BJ (cell line): ENCODE measurements at regions not wholly inside any gene's neighbourhood (a gene's known extent, or its start where the extent isn't known, plus 50 kb on each side); places are given as distances from the start of the nearest gene placed in this dataset.

Source experiments
- CTCF ChIA-PET: fragments of 350-600 bp; formaldehyde crosslinking; extraction: SDS; loops from one replicate; lab custom pipeline; 2021; ENCODE audit warnings: antibody characterized with exemption, inconsistent platforms; lab: Yijun Ruan, JAX
- POLR2A ChIA-PET: fragments of 300-600 bp; sonication (Branson Sonifier 250); formaldehyde crosslinking; extraction: SDS; loops from one replicate; lab custom pipeline; 2021; ENCODE audit warnings: antibody characterized with exemption; lab: Charles Lee
- DNase-seq: peaks from one replicate; pipeline ENCODE4 v3.0.0-alpha.2; 2011; ENCODE audit warnings: low read depth
- H3K27me3 ChIP-seq: 2 replicates; pipeline ENCODE4 v1.6.0; 2011; ENCODE audit warnings: low read length; ENCODE audit not compliant: control insufficient read depth, insufficient read depth
- H3K36me3 ChIP-seq: 2 replicates; pipeline ENCODE4 v1.5.1; 2011; ENCODE audit warnings: low read length; ENCODE audit not compliant: control insufficient read depth, insufficient read depth
- H3K4me3 ChIP-seq: 2 replicates; pipeline ENCODE4 v1.5.1; 2011; ENCODE audit warnings: low read depth, mild to moderate bottlenecking, control low read depth, low read length
- TF ChIP-seq, protein P1 (sequence below): IDR thresholded peaks from 2 replicates; pipeline ENCODE4 v1.5.1; 2011; ENCODE audit warnings: low read depth, mild to moderate bottlenecking, control low read depth, inconsistent platforms, low read length, moderate library complexity; ENCODE audit not compliant: insufficient read depth

DNA sequence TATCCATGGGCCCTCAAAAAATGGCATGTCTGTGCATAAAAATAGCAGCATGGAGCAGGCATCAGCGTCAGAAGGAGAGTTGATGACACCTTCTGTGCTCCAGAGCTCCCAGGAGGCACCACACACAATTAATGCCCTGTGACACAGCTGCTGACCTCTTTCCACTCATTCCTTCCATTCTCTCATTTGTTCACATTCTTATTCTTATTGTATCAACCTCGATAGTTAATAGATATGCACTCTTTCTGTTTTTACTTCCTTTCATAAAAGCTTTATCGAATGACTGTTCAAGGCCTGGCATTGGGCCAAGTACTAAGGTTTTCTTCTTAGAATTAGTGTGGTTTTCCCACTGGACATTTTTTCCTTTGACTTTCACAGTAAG is 266.0 kb upstream of the MTNR1B start:
- H3K27me3 ChIP-seq = no peaks in the 10 kb centered on the region
- H3K4me3 ChIP-seq = no peak overlapping the region
- CTCF ChIA-PET = no interaction called here
- DNase-seq = no peak
- no peaks in the 10 kb centered on the region for H3K36me3 ChIP-seq
- POLR2A ChIA-PET = no interaction called here
- TF ChIP-seq, protein P1, sequence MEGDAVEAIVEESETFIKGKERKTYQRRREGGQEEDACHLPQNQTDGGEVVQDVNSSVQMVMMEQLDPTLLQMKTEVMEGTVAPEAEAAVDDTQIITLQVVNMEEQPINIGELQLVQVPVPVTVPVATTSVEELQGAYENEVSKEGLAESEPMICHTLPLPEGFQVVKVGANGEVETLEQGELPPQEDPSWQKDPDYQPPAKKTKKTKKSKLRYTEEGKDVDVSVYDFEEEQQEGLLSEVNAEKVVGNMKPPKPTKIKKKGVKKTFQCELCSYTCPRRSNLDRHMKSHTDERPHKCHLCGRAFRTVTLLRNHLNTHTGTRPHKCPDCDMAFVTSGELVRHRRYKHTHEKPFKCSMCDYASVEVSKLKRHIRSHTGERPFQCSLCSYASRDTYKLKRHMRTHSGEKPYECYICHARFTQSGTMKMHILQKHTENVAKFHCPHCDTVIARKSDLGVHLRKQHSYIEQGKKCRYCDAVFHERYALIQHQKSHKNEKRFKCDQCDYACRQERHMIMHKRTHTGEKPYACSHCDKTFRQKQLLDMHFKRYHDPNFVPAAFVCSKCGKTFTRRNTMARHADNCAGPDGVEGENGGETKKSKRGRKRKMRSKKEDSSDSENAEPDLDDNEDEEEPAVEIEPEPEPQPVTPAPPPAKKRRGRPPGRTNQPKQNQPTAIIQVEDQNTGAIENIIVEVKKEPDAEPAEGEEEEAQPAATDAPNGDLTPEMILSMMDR = no peak

DNA sequence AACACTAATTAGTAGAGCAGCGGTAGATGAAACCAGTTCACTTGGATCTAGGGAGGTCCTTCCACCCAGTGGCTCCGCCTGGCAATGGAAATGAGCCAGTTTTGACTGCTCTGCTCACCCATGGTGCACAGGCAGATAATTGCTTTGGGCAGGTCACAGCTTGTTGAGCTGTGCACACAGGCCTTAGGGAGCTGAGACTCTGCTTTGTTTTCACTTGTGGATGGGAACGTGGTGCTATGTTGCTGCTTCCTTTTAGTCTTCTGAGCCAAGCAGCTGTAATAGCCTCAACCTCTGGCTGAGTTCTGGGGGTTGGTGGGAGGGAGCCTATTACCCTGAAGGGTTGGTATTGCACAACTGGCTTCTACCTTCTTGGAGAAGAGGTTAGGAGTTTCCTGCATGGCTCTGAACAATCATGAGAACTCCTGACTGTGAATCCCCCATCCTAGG is 262.3 kb upstream of the MTNR1B start:
- CTCF ChIA-PET = no interaction called here
- POLR2A ChIA-PET = no interaction called here
- H3K27me3 ChIP-seq = no peaks in the 10 kb centered on the region
- H3K4me3 ChIP-seq = no peak overlapping the region
- no peaks in the 10 kb centered on the region for H3K36me3 ChIP-seq
- DNase-seq = no peak
- TF ChIP-seq, protein P1 = no peak

DNA sequence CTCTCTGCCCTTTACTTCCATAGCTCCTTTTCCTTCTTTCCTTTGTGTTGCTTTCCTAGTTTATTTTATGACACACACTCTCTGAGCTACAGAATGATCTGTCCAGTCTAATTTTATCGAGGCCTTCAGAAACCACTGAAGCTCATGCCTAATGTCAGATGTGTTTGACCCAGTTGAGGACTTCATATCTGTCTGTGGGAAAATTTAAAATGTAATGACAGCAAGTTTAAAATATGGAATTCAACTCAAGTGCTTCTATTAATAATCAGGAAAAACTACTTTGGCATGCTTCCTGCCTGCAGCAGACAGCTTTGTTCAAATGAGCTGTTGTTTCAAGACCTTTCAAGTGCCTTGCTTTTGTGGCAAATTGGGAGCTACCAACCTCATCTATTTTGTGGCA is 261.8 kb upstream of the MTNR1B start:
- CTCF ChIA-PET = no interaction called here
- POLR2A ChIA-PET = no interaction called here
- DNase-seq = no peak
- TF ChIP-seq, protein P1 = no peak
- Histone ChIP-seq H3K4me3 (no peak overlapping the region), H3K36me3 (no peaks in the 10 kb centered on the region), H3K27me3 (no peaks in the 10 kb centered on the region)

DNA sequence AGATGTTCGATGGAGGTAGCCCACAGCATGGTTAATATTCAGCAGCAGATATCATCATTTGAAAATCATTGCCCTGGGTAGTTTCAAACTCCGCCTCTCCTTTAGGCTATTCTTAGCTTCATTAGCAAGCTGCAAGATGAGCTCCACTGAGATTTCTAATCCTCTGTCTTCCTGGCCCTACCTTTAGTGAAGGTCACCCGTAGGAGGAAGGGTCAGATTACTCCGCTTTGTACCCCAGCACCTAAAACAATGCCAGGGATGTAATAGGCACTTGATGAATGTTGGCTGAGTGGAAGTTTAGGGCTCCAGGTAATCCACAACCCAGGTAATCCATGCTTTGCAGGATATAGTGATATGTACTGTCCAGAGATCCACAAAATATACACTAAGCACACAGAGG is 260.1 kb upstream of the MTNR1B start:
- Histone ChIP-seq H3K27me3 (no peaks in the 10 kb centered on the region), H3K36me3 (no peaks in the 10 kb centered on the region), H3K4me3 (no peak overlapping the region)
- ChIA-PET POLR2A (no interaction called here), CTCF (no interaction called here)
- TF ChIP-seq, protein P1 = no peak
- no peak for DNase-seq

DNA sequence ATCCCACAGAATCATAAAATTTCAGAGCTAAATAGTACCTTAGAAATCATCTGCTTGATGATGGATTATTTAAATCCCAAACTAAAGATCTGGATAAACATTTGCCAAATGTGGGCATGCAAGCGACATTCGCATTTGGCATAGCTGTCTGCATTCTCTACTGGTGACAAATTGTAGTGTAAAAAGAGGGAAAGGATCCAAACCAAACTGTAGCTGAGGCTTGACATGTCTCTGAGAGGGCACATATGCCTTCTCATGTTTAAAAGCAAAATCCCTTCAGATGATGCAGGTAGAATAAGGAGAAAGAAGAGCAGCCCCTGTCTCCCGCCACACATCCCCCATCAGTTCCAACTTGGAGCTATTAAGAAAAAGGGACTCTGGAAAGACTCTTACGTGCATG is 257.5 kb upstream of the MTNR1B start:
- Histone ChIP-seq H3K36me3 (no peaks in the 10 kb centered on the region), H3K27me3 (no peaks in the 10 kb centered on the region), H3K4me3 (no peak overlapping the region)
- ChIA-PET CTCF (no interaction called here), POLR2A (no interaction called here)
- no peak for DNase-seq
- TF ChIP-seq, protein P1 = no peak
